ENCODE measurements at regions not wholly inside any gene's neighbourhood (a gene's known extent, or its start where the extent isn't known, plus 50 kb on each side); places are given as distances from the start of the nearest gene placed in this dataset.

DNA sequence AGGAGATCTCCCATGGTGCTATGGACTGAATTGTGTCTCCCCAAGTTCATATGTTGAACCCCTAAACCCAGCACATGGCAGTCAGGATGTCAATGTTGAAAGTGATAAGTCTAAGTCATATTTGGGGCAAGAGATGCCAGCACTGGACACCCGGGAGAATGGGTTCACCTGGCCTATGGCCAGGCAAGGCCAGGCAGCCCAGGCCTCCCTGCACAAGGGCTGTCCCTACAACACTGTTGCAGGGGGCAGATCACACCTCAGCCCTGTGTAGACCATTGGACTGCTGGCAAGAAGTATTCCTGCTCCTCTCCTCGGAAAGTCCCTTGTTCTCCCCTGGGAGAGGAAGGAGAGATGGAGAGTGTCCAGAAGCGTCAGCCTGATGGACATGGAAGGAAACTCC, 240.5 kb downstream of the GADD45G start:
- no peak for ATAC-seq (ENCODE audit: low FRiP score in 2 of 2)
- no peaks in the 10 kb centered on the region for H3K9me3 ChIP-seq
- DNase-seq: no peak
- H3K36me3 ChIP-seq: no peaks in the 10 kb centered on the region
- H3K27me3 ChIP-seq: no peaks in the 10 kb centered on the region
- H3K4me1 ChIP-seq: peaks cover 9 to 44% (median 18%) of the 10 kb centered on the region in 4 donors
- no peak for TF ChIP-seq EP300 (IDR thresholded peaks at IDR 0.05)
- TF ChIP-seq POLR2A (IDR thresholded peaks at IDR 0.05): no peak
- TF ChIP-seq POLR2AphosphoS5 (IDR thresholded peaks at IDR 0.05): no peak
- TF ChIP-seq, protein P1, sequence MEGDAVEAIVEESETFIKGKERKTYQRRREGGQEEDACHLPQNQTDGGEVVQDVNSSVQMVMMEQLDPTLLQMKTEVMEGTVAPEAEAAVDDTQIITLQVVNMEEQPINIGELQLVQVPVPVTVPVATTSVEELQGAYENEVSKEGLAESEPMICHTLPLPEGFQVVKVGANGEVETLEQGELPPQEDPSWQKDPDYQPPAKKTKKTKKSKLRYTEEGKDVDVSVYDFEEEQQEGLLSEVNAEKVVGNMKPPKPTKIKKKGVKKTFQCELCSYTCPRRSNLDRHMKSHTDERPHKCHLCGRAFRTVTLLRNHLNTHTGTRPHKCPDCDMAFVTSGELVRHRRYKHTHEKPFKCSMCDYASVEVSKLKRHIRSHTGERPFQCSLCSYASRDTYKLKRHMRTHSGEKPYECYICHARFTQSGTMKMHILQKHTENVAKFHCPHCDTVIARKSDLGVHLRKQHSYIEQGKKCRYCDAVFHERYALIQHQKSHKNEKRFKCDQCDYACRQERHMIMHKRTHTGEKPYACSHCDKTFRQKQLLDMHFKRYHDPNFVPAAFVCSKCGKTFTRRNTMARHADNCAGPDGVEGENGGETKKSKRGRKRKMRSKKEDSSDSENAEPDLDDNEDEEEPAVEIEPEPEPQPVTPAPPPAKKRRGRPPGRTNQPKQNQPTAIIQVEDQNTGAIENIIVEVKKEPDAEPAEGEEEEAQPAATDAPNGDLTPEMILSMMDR (IDR thresholded peaks at IDR 0.05): no peak
- no peak overlapping the region for H3K4me3 ChIP-seq
- WGBS, 2 donors: 50 to 62% methylated on average over 3 of the region's 3 CpGs
- H3K27ac ChIP-seq: peak overlapping the region in 1 of 4 donors; percentile 39

GRCh38 chr9:89845862-89846261, 241.1 kb downstream of the GADD45G start:
- DNase-seq (no peak), ATAC-seq (ENCODE audit: low FRiP score in 2 of 2) (no peak)
- no peaks in the 10 kb centered on the region for H3K9me3 ChIP-seq
- WGBS, 2 donors: 81% methylated on average over 9 of the region's 9 CpGs
- no peaks in the 10 kb centered on the region for H3K27me3 ChIP-seq
- TF ChIP-seq POLR2A (IDR thresholded peaks at IDR 0.05): no peak
- TF ChIP-seq EP300 (IDR thresholded peaks at IDR 0.05): no peak
- TF ChIP-seq, protein P1 (IDR thresholded peaks at IDR 0.05): no peak
- TF ChIP-seq POLR2AphosphoS5 (IDR thresholded peaks at IDR 0.05): no peak
- peaks cover 13 to 44% (median 21%) of the 10 kb centered on the region in 4 donors for H3K4me1 ChIP-seq
- H3K36me3 ChIP-seq: no peaks in the 10 kb centered on the region
- H3K27ac ChIP-seq: no peak overlapping the region
- H3K4me3 ChIP-seq: no peak overlapping the region

- H3K9me3 ChIP-seq: no peaks in the 10 kb centered on the region
- whole genome bisulfite sequencing, 2 donors: 88% methylated on average over 20 of the region's 20 CpGs
- peaks cover 16 to 24% (median 19%) of the 10 kb centered on the region in 4 donors for H3K4me1 ChIP-seq
- ATAC-seq (ENCODE audit: low FRiP score in 2 of 2): no peak
- no peaks in the 10 kb centered on the region for H3K36me3 ChIP-seq
- H3K4me3 ChIP-seq: no peak overlapping the region
- no peaks in the 10 kb centered on the region for H3K27me3 ChIP-seq
- no peak overlapping the region for H3K27ac ChIP-seq
- no peak for DNase-seq
- TF ChIP-seq, protein P1 (IDR thresholded peaks at IDR 0.05): no peak
- TF ChIP-seq POLR2AphosphoS5 (IDR thresholded peaks at IDR 0.05) (no peak), EP300 (IDR thresholded peaks at IDR 0.05) (no peak), POLR2A (IDR thresholded peaks at IDR 0.05) (no peak)
Observed at GRCh38 chr9:89848060-89849040, 243.5 kb downstream of the GADD45G start.

GRCh38 chr9:89849096-89849495, 244.3 kb downstream of the GADD45G start:
- no peaks in the 10 kb centered on the region for H3K36me3 ChIP-seq
- TF ChIP-seq POLR2A (IDR thresholded peaks at IDR 0.05): no peak
- TF ChIP-seq, protein P1 (IDR thresholded peaks at IDR 0.05): no peak
- no peak for TF ChIP-seq POLR2AphosphoS5 (IDR thresholded peaks at IDR 0.05)
- no peak for TF ChIP-seq EP300 (IDR thresholded peaks at IDR 0.05)
- no peak overlapping the region for H3K27ac ChIP-seq
- H3K4me3 ChIP-seq: no peak overlapping the region
- peaks cover 16 to 22% (median 17%) of the 10 kb centered on the region in 4 donors for H3K4me1 ChIP-seq
- WGBS, 2 donors: 75 to 94% methylated on average over 5 of the region's 5 CpGs
- no peaks in the 10 kb centered on the region for H3K27me3 ChIP-seq
- no peak for ATAC-seq (ENCODE audit: low FRiP score in 2 of 2)
- no peaks in the 10 kb centered on the region for H3K9me3 ChIP-seq
- no peak for DNase-seq

Measured in upper lobe of left lung (tissue), 6 donors.